Parathyroid adenoma (tissue), 2 donors: ENCODE measurements at regions not wholly inside any gene's neighbourhood (a gene's known extent, or its start where the extent isn't known, plus 50 kb on each side); places are given as distances from the start of the nearest gene placed in this dataset.

Experiments used
- H2AFZ ChIP-seq: fragments of 300-600 bp; sonication (generic); one replicate; pipeline ENCODE4 v1.7.0; 2017; ENCODE audit warnings: antibody characterized with exemption, mild to moderate bottlenecking
- H3K27ac ChIP-seq: fragments of 300-600 bp; sonication (generic); one replicate; pipeline ENCODE4 v1.7.0; 2017
- H3K27me3 ChIP-seq: fragments of 300-600 bp; sonication (generic); one replicate; pipeline ENCODE4 v1.7.0; 2017; ENCODE audit warnings: low read length; ENCODE audit not compliant: control insufficient read depth, insufficient read depth
- H3K36me3 ChIP-seq: fragments of 300-600 bp; sonication (generic); one replicate; pipeline ENCODE4 v1.7.0; 2017; ENCODE audit warnings: low read length; ENCODE audit not compliant: control insufficient read depth, insufficient read depth
- H3K4me1 ChIP-seq: fragments of 300-600 bp; sonication (generic); one replicate; pipeline ENCODE4 v1.7.0; 2017; ENCODE audit warnings: control low read depth
- H3K4me2 ChIP-seq: fragments of 300-600 bp; sonication (generic); one replicate; pipeline ENCODE4 v1.7.0; 2017; ENCODE audit warnings: low read length
- H3K4me3 ChIP-seq: fragments of 300-600 bp; sonication (generic); one replicate; pipeline ENCODE4 v1.7.0; 2017; ENCODE audit warnings: low read depth, low read length
- H3K79me2 ChIP-seq: fragments of 300-600 bp; sonication (generic); one replicate; pipeline ENCODE4 v1.7.0; 2017; ENCODE audit warnings: control low read depth
- H3K9ac ChIP-seq: fragments of 300-600 bp; sonication (generic); one replicate; pipeline ENCODE4 v1.7.0; 2017; ENCODE audit warnings: mild to moderate bottlenecking
- H3K9me3 ChIP-seq: fragments of 300-600 bp; sonication (generic); one replicate; pipeline ENCODE4 v1.7.0; 2017; ENCODE audit warnings: low read length; ENCODE audit not compliant: control insufficient read depth
- TF ChIP-seq, protein P1 (sequence below): fragments of 300-600 bp; sonication (generic); IDR thresholded peaks from one replicate; pipeline ENCODE4 v1.7.0; 2017; ENCODE audit warnings: antibody characterized with exemption, mild to moderate bottlenecking
- donor health status: primary hyperparathyroidism.

GRCh38 chr6:145534989-145535388 is 200.3 kb downstream of the EPM2A start:
- Histone ChIP-seq H3K79me2 (no peaks in the 10 kb centered on the region), H3K4me2 (no peak overlapping the region), H3K4me3 (no peak overlapping the region), H3K36me3 (no peaks in the 10 kb centered on the region), H3K9ac (no peak overlapping the region), H3K27me3 (no peaks in the 10 kb centered on the region), H2AFZ (no peak overlapping the region), H3K4me1 (no peaks in the 10 kb centered on the region), H3K9me3 (no peaks in the 10 kb centered on the region), H3K27ac (no peak overlapping the region)
- TF ChIP-seq, protein P1, sequence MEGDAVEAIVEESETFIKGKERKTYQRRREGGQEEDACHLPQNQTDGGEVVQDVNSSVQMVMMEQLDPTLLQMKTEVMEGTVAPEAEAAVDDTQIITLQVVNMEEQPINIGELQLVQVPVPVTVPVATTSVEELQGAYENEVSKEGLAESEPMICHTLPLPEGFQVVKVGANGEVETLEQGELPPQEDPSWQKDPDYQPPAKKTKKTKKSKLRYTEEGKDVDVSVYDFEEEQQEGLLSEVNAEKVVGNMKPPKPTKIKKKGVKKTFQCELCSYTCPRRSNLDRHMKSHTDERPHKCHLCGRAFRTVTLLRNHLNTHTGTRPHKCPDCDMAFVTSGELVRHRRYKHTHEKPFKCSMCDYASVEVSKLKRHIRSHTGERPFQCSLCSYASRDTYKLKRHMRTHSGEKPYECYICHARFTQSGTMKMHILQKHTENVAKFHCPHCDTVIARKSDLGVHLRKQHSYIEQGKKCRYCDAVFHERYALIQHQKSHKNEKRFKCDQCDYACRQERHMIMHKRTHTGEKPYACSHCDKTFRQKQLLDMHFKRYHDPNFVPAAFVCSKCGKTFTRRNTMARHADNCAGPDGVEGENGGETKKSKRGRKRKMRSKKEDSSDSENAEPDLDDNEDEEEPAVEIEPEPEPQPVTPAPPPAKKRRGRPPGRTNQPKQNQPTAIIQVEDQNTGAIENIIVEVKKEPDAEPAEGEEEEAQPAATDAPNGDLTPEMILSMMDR, result no peak

DNA sequence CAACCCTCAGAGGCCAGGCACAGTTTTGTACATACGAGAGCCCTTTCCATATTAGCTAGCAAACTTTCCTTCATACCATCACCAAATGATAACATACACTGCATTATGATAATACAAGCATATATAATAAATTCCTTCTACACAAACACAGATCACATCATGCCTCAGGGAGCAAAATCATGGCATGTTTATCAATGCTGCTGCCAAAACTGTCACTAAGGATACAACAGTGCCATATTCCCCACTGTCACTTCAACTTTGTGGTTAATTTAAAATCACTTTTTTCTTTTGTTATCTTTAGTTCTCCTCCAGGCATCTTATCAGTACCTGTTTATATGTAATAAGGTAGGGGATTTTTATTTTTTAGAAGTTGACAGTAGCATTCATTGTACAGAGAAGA is 196.3 kb downstream of the EPM2A start:
- Histone ChIP-seq H2AFZ (no peak overlapping the region), H3K4me2 (no peak overlapping the region), H3K9ac (no peak overlapping the region), H3K27ac (no peak overlapping the region), H3K27me3 (no peaks in the 10 kb centered on the region), H3K36me3 (no peaks in the 10 kb centered on the region), H3K79me2 (no peaks in the 10 kb centered on the region), H3K4me1 (no peaks in the 10 kb centered on the region), H3K9me3 (no peaks in the 10 kb centered on the region), H3K4me3 (no peak overlapping the region)
- TF ChIP-seq, protein P1, result no peak

- H3K36me3 ChIP-seq, result no peaks in the 10 kb centered on the region
- no peaks in the 10 kb centered on the region for H3K4me1 ChIP-seq
- no peaks in the 10 kb centered on the region for H3K9me3 ChIP-seq
- TF ChIP-seq, protein P1, result no peak
- H3K9ac ChIP-seq, result no peak overlapping the region
- no peak overlapping the region for H3K4me2 ChIP-seq
- H3K27me3 ChIP-seq, result no peaks in the 10 kb centered on the region
- no peaks in the 10 kb centered on the region for H3K79me2 ChIP-seq
- no peak overlapping the region for H2AFZ ChIP-seq
- H3K27ac ChIP-seq, result no peak overlapping the region
- no peak overlapping the region for H3K4me3 ChIP-seq
Measured at GRCh38 chr6:145539831-145540230, 195.5 kb downstream of the EPM2A start.

DNA sequence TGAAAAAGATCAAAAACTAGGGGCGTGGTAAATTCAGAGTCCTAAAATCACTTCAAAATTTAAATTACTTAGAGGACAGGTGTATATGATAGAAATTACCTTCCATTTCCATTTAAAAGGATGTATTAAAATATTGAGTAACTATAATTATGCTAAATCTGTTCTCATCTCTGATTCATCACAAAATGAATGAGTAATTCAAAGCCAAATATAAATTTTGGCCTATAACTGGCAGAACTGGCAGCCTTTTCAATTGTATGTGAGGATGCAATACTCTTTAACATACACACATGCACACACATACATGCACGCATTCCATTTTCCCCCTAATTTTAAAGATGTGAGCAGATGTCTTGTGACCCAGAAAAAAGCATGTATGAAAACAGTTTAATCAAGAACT is 194.6 kb downstream of the EPM2A start:
- H3K79me2 ChIP-seq, result no peaks in the 10 kb centered on the region
- no peak overlapping the region for H3K9ac ChIP-seq
- no peak overlapping the region for H3K4me3 ChIP-seq
- no peak overlapping the region for H3K27ac ChIP-seq
- no peaks in the 10 kb centered on the region for H3K27me3 ChIP-seq
- no peaks in the 10 kb centered on the region for H3K36me3 ChIP-seq
- TF ChIP-seq, protein P1, result no peak
- no peaks in the 10 kb centered on the region for H3K9me3 ChIP-seq
- H2AFZ ChIP-seq, result no peak overlapping the region
- no peaks in the 10 kb centered on the region for H3K4me1 ChIP-seq
- H3K4me2 ChIP-seq, result no peak overlapping the region

DNA sequence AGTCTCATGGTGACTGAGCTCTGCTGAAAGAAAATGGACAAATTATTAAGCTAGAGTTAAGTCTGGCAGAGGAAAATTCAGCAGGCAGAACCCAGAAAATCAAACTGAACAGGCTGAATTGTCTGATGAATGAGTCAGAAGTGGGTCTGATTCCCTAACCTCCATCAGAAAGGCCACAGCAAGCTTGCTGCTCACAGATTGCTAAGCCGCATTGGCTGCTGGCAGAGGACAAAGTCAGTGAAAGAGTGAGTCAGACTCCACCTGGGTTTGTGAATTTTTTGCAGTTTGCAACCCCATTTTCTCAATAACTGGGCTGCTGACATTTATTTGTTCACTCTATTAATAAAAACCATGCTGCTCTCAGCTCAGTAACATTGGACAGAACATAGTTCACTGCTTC is 191.3 kb downstream of the EPM2A start:
- Histone ChIP-seq H3K36me3 (no peaks in the 10 kb centered on the region), H3K4me1 (no peaks in the 10 kb centered on the region), H3K9ac (no peak overlapping the region), H3K4me3 (no peak overlapping the region), H3K9me3 (no peaks in the 10 kb centered on the region), H3K27ac (no peak overlapping the region), H3K79me2 (no peaks in the 10 kb centered on the region), H3K4me2 (no peak overlapping the region), H2AFZ (no peak overlapping the region), H3K27me3 (no peaks in the 10 kb centered on the region)
- TF ChIP-seq, protein P1, result no peak
